ENCODE measurements at regions not wholly inside any gene's neighbourhood (a gene's known extent, or its start where the extent isn't known, plus 50 kb on each side); places are given as distances from the start of the nearest gene placed in this dataset.

DNA sequence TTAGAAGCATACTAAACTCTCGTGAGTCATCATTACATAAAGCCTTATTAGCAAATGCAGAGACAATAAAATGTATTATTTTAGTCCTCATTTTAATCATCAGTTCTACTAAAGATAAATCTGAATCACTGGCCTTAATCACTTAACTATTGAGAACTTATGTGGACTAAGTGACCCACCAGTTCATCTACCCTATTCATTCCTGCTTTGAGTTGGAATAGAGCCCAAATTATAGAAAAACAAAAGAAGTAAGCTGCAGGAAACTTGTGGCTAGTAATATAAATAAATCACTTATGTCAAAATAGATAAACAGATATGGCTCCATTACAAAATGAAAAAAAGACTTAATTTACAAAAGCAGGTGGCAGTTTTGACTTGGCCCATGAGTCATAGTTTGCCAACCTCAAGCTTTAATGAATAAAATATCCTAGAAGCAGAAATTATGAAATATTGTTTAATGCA lies 851.8 kb upstream of the CRIM1 start:
- no peak for TF ChIP-seq POLR2AphosphoS5 (IDR thresholded peaks at IDR 0.05; ENCODE audit: low read depth, low read length)
- no peak for TF ChIP-seq POLR2A (IDR thresholded peaks at IDR 0.05; ENCODE audit: low read depth, low read length)
